ENCODE measurements at regions not wholly inside any gene's neighbourhood (a gene's known extent, or its start where the extent isn't known, plus 50 kb on each side); places are given as distances from the start of the nearest gene placed in this dataset.

DNA sequence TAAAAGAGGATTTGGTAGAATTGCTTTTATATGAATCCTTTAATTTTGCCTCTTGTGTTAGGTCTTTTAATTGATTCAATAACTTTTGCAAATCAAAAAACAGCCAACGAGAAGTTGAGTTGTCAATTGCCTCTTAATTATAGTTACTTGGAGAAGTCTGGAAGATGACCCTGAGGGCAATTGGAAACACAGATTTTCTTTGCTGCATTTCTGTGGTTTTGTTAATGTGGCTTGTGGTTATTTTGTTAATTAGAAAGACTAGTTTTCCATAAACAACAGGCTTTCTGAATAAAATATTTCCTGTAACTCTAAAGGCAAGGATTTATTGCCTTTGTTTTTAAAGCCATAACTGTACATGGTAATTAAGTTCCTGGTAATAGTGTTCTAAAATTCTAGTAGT lies 513.0 kb downstream of the EPHA7 start:
- H3K27me3 Mint-ChIP-seq (ENCODE audit: low read depth) = no peaks in the 10 kb centered on the region
- no peak overlapping the region for H3K27ac Mint-ChIP-seq
- intact Hi-C loops (cut with micrococcal nuclease) = no loop called here
- H3K4me1 Mint-ChIP-seq (ENCODE audit: low read depth) = no peaks in the 10 kb centered on the region
- H3K36me3 Mint-ChIP-seq (ENCODE audit: low read depth) = no peaks in the 10 kb centered on the region
- no peak for DNase-seq (ENCODE audit: low spot score)
- H3K9me3 Mint-ChIP-seq = no peaks in the 10 kb centered on the region
- no peak overlapping the region for H3K4me3 Mint-ChIP-seq (ENCODE audit: low read depth)

GRCh38 chr6:92893741-92894140 lies 525.6 kb downstream of the EPHA7 start:
- Mint-ChIP-seq H3K27ac (no peak overlapping the region), H3K9me3 (no peaks in the 10 kb centered on the region), H3K27me3 (ENCODE audit: low read depth) (no peaks in the 10 kb centered on the region), H3K36me3 (ENCODE audit: low read depth) (no peaks in the 10 kb centered on the region), H3K4me1 (ENCODE audit: low read depth) (no peaks in the 10 kb centered on the region), H3K4me3 (ENCODE audit: low read depth) (no peak overlapping the region)
- no peak for DNase-seq (ENCODE audit: low spot score)
- intact Hi-C loops (cut with micrococcal nuclease) = no loop called here

GRCh38 chr6:92892626-92893170 lies 526.7 kb downstream of the EPHA7 start:
- intact Hi-C loops (cut with micrococcal nuclease) = no loop called here
- Mint-ChIP-seq H3K4me1 (ENCODE audit: low read depth) (no peaks in the 10 kb centered on the region), H3K4me3 (ENCODE audit: low read depth) (no peak overlapping the region), H3K27me3 (ENCODE audit: low read depth) (no peaks in the 10 kb centered on the region), H3K36me3 (ENCODE audit: low read depth) (no peaks in the 10 kb centered on the region), H3K27ac (no peak overlapping the region), H3K9me3 (no peaks in the 10 kb centered on the region)
- DNase-seq (ENCODE audit: low spot score) = no peak

- no peaks in the 10 kb centered on the region for H3K4me1 Mint-ChIP-seq (ENCODE audit: low read depth)
- no peaks in the 10 kb centered on the region for H3K27me3 Mint-ChIP-seq (ENCODE audit: low read depth)
- H3K9me3 Mint-ChIP-seq = peaks cover 7% of the 10 kb centered on the region
- H3K27ac Mint-ChIP-seq = no peak overlapping the region
- no peak for DNase-seq (ENCODE audit: low spot score)
- no peak overlapping the region for H3K4me3 Mint-ChIP-seq (ENCODE audit: low read depth)
- intact Hi-C loops (cut with micrococcal nuclease) = no loop called here
- no peaks in the 10 kb centered on the region for H3K36me3 Mint-ChIP-seq (ENCODE audit: low read depth)
Observed at GRCh38 chr6:92888316-92888715, 531.0 kb downstream of the EPHA7 start.

DNA sequence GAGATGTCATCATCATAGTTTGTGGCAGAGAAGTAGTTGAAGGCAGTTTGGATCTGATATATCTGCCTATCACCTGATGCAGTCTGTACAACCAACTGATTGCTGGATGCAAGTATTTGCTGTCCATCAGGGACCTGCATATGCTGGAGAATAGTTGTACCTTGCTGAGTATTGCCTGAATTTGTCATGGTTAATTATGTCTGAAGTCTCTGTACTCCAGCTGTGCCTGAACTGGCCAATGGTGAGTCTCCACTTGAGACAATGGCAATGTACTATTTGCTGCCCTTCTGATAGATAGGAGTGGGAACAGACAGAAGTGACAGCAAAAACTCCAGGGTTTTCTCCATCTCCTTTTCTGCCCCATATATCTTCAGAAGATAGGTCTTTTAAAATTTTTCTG lies 531.5 kb downstream of the EPHA7 start:
- peaks cover 7% of the 10 kb centered on the region for H3K9me3 Mint-ChIP-seq

GRCh38 chr6:92879526-92879925 lies 539.8 kb downstream of the EPHA7 start:
- Mint-ChIP-seq H3K27ac (no peak overlapping the region), H3K4me1 (ENCODE audit: low read depth) (no peaks in the 10 kb centered on the region), H3K27me3 (ENCODE audit: low read depth) (no peaks in the 10 kb centered on the region), H3K9me3 (peaks cover 34% of the 10 kb centered on the region), H3K36me3 (ENCODE audit: low read depth) (no peaks in the 10 kb centered on the region), H3K4me3 (ENCODE audit: low read depth) (no peak overlapping the region)
- intact Hi-C loops (cut with micrococcal nuclease) = no loop called here
- DNase-seq (ENCODE audit: low spot score) = no peak

More for the DNA sequence above, 531.5 kb downstream of the EPHA7 start:
- Mint-ChIP-seq H3K36me3 (ENCODE audit: low read depth) (no peaks in the 10 kb centered on the region), H3K4me1 (ENCODE audit: low read depth) (no peaks in the 10 kb centered on the region), H3K27ac (no peak overlapping the region), H3K27me3 (ENCODE audit: low read depth) (no peaks in the 10 kb centered on the region), H3K4me3 (ENCODE audit: low read depth) (no peak overlapping the region)
- intact Hi-C loops (cut with micrococcal nuclease) = no loop called here
- no peak for DNase-seq (ENCODE audit: low spot score)

- H3K9me3 Mint-ChIP-seq = peaks cover 9% of the 10 kb centered on the region
Observed at GRCh38 chr6:92864966-92865555, 554.3 kb downstream of the EPHA7 start.

DNA sequence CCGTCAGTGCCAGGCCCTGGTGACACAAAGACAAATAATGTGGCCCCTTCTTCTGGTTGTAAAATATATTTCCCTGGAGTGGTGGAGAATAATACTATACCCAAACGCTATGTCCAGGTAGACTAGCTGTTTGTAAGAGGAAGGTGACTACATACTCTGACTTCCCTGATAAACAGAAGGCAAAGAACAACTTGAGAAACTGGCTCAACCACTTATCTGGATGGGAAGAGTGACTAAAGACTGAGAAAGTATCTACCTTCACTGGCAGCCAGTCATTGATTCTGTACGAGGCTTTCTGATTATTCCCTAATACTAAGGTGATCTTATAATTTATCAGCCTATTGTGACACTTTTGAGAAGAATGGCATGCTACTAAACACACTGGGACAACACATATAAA lies 569.7 kb downstream of the EPHA7 start:
- H3K27ac Mint-ChIP-seq = no peak overlapping the region
- H3K4me3 Mint-ChIP-seq (ENCODE audit: low read depth) = no peak overlapping the region
- no peak for DNase-seq (ENCODE audit: low spot score)
- no peaks in the 10 kb centered on the region for H3K4me1 Mint-ChIP-seq (ENCODE audit: low read depth)
- H3K36me3 Mint-ChIP-seq (ENCODE audit: low read depth) = no peaks in the 10 kb centered on the region
- no peaks in the 10 kb centered on the region for H3K27me3 Mint-ChIP-seq (ENCODE audit: low read depth)
- intact Hi-C loops (cut with micrococcal nuclease) = no loop called here
- H3K9me3 Mint-ChIP-seq = peaks cover 4% of the 10 kb centered on the region

More at GRCh38 chr6:92864966-92865555, 554.3 kb downstream of the EPHA7 start:
- no peaks in the 10 kb centered on the region for H3K27me3 Mint-ChIP-seq (ENCODE audit: low read depth)
- H3K36me3 Mint-ChIP-seq (ENCODE audit: low read depth) = no peaks in the 10 kb centered on the region
- no peak overlapping the region for H3K27ac Mint-ChIP-seq
- no peak overlapping the region for H3K4me3 Mint-ChIP-seq (ENCODE audit: low read depth)
- no peaks in the 10 kb centered on the region for H3K4me1 Mint-ChIP-seq (ENCODE audit: low read depth)
- no peak for DNase-seq (ENCODE audit: low spot score)
- intact Hi-C loops (cut with micrococcal nuclease) = no loop called here

- no peak overlapping the region for H3K4me3 Mint-ChIP-seq (ENCODE audit: low read depth)
- peaks cover 4% of the 10 kb centered on the region for H3K9me3 Mint-ChIP-seq
- DNase-seq (ENCODE audit: low spot score) = no peak
- H3K36me3 Mint-ChIP-seq (ENCODE audit: low read depth) = no peaks in the 10 kb centered on the region
- H3K27me3 Mint-ChIP-seq (ENCODE audit: low read depth) = no peaks in the 10 kb centered on the region
- no peaks in the 10 kb centered on the region for H3K4me1 Mint-ChIP-seq (ENCODE audit: low read depth)
- no peak overlapping the region for H3K27ac Mint-ChIP-seq
- intact Hi-C loops (cut with micrococcal nuclease) = no loop called here
Observed at GRCh38 chr6:92848901-92849300, 570.5 kb downstream of the EPHA7 start.

DNA sequence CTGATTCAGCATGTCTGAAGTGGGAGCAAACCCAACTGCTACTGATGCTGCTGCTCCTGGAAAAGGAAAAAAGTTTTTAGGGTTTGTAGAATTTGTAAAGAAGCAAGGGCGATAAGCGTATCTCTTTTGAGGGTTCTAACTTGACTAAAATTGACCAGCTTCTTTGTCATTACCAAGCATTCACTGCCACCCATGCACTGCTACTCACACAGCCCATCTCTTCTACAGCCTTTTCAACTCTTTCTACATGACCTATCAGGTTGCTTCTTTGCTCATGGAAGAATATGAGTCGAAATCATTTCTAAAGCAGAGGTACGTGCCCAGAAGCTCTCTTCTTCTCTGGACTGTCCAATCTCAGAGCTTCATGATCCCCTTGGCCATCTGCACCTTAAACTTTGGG lies 570.9 kb downstream of the EPHA7 start:
- Mint-ChIP-seq H3K4me1 (ENCODE audit: low read depth) (no peaks in the 10 kb centered on the region), H3K36me3 (ENCODE audit: low read depth) (no peaks in the 10 kb centered on the region), H3K27me3 (ENCODE audit: low read depth) (no peaks in the 10 kb centered on the region), H3K27ac (no peak overlapping the region), H3K4me3 (ENCODE audit: low read depth) (no peak overlapping the region), H3K9me3 (peaks cover 4% of the 10 kb centered on the region)
- intact Hi-C loops (cut with micrococcal nuclease) = no loop called here
- DNase-seq (ENCODE audit: low spot score) = no peak

- Mint-ChIP-seq H3K27ac (no peak overlapping the region), H3K4me3 (ENCODE audit: low read depth) (no peak overlapping the region), H3K27me3 (ENCODE audit: low read depth) (no peaks in the 10 kb centered on the region), H3K36me3 (ENCODE audit: low read depth) (no peaks in the 10 kb centered on the region), H3K4me1 (ENCODE audit: low read depth) (no peaks in the 10 kb centered on the region), H3K9me3 (peaks cover 4% of the 10 kb centered on the region)
- intact Hi-C loops (cut with micrococcal nuclease) = no loop called here
- DNase-seq (ENCODE audit: low spot score) = no peak
Observed at GRCh38 chr6:92847988-92848387, 571.4 kb downstream of the EPHA7 start.

DNA sequence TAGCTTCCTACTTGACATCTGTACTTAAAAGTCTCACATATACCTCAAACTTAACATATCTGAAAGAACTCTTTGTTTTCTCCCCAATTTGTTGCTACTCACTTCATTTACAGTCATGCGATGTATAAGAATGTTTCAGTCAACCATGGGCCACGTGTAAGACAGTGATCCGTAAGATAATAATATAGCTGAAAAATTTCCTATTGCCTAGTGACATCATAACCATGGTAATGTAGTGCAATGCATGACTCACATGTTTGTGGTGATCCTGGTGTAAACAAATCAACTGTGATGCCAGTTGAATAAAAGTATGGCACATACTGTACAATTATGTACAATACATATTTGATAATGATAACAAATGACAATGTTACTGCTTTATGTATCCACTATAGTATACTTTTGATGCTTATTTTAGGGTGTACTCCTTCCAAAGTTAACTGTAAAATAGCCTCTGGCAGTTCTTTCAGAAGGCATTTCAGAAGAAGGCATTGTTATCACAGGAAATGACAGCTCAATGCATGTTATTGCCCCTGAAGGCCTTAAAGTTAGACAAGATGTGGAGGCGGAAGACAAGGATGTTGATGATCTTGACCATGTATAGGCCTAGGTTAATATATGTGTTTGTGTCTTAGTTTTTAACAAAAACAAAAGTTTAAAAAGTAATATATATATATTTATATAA lies 579.0 kb downstream of the EPHA7 start:
- Mint-ChIP-seq H3K36me3 (ENCODE audit: low read depth) (no peaks in the 10 kb centered on the region), H3K27me3 (ENCODE audit: low read depth) (no peaks in the 10 kb centered on the region), H3K9me3 (no peaks in the 10 kb centered on the region), H3K4me3 (ENCODE audit: low read depth) (no peak overlapping the region), H3K4me1 (ENCODE audit: low read depth) (no peaks in the 10 kb centered on the region), H3K27ac (no peak overlapping the region)
- no peak for DNase-seq (ENCODE audit: low spot score)
- intact Hi-C loops (cut with micrococcal nuclease) = no loop called here

GRCh38 chr6:92828788-92829187 lies 590.6 kb downstream of the EPHA7 start:
- no peaks in the 10 kb centered on the region for H3K4me1 Mint-ChIP-seq (ENCODE audit: low read depth)
- no peaks in the 10 kb centered on the region for H3K27me3 Mint-ChIP-seq (ENCODE audit: low read depth)
- H3K27ac Mint-ChIP-seq = no peak overlapping the region
- no peaks in the 10 kb centered on the region for H3K36me3 Mint-ChIP-seq (ENCODE audit: low read depth)
- DNase-seq (ENCODE audit: low spot score) = no peak
- H3K4me3 Mint-ChIP-seq (ENCODE audit: low read depth) = no peak overlapping the region
- intact Hi-C loops (cut with micrococcal nuclease) = no loop called here
- H3K9me3 Mint-ChIP-seq = no peaks in the 10 kb centered on the region

Measured in activated T-helper 2 cell treated with anti-CD3 and anti-CD28 coated beads, Interferon-gamma antibody, Interleukin-2, Interleukin-4, amounts not matched to agents 10 μg/mL and 5 μg/mL and 100 μg/mL, durations not matched to agents 14 hours and 24 hours and 36 hours (primary cell).